ENCODE measurements at regions not wholly inside any gene's neighbourhood (a gene's known extent, or its start where the extent isn't known, plus 50 kb on each side); places are given as distances from the start of the nearest gene placed in this dataset.

DNA sequence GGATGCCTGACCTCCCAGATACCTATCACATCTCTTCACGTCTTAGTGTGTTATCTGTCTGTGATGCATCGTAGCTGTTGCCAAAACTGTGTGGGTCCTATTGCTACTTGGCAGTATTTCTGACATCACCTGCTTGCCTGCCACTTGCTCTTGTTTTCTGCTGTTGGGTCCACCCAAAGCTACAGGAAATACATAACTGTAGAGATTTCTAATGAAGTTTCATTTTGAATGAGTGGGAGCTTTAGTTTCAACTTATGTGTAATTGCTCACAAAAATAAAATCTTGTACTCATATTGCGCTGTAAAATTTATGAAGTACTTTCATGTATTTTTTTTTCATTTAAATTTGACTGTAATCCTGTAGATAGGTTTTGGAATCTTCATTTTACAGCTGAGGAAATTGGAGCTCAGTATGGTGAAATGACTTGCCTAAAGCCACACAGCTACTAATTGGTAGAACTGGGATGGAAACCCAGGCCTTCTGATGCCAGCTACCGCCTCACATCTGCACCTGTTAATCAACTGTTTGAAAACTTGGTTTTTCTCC lies 113.6 kb upstream of the MAN1A1 start:
- intact Hi-C loops (cut with micrococcal nuclease; ENCODE audit: unreplicated experiment): no loop called here
- no TSS peak for BruUV-seq (replicated peaks)
- no peaks in the 10 kb centered on the region for H3K9me3 ChIP-seq (ENCODE audit: control insufficient read depth, insufficient read depth, low read depth, low read length)
- H3K4me3 ChIP-seq (ENCODE audit: low read depth in 2 of 2, low read length in 2 of 2): no peak overlapping the region
- in situ Hi-C loops (cut with HindIII; ENCODE audit: low pct_unique_long_range_greater_than_20kb, low sequenced_read_pairs): no loop called here
- H3K27ac ChIP-seq (ENCODE audit: low read length): no peak overlapping the region
- no peaks in the 10 kb centered on the region for H3K4me1 ChIP-seq (ENCODE audit: control insufficient read depth, insufficient read depth, low read length)
- no peaks in the 10 kb centered on the region for H3K27me3 ChIP-seq (ENCODE audit: control insufficient read depth, insufficient read depth, low read length)
- H3K36me3 ChIP-seq (ENCODE audit: control insufficient read depth, insufficient read depth, low read length): no peaks in the 10 kb centered on the region
- DNase-seq (ENCODE audit: low read depth, low spot score): no peak
- TF ChIP-seq TCF7L2 (IDR thresholded peaks at IDR 0.05; ENCODE audit: low read depth, low read length) (no peak), POLR2AphosphoS5 (IDR thresholded peaks at IDR 0.05; ENCODE audit: low read depth, low read length) (no peak), REST (IDR thresholded peaks at IDR 0.05; ENCODE audit: insufficient read depth in 1 of 2, low read depth in 2 of 2, low read length in 1 of 2) (no peak), SIN3A (IDR thresholded peaks at IDR 0.05; ENCODE audit: borderline replicate concordance, insufficient read depth, low read depth, low read length) (no peak)
- TF ChIP-seq, protein P1, sequence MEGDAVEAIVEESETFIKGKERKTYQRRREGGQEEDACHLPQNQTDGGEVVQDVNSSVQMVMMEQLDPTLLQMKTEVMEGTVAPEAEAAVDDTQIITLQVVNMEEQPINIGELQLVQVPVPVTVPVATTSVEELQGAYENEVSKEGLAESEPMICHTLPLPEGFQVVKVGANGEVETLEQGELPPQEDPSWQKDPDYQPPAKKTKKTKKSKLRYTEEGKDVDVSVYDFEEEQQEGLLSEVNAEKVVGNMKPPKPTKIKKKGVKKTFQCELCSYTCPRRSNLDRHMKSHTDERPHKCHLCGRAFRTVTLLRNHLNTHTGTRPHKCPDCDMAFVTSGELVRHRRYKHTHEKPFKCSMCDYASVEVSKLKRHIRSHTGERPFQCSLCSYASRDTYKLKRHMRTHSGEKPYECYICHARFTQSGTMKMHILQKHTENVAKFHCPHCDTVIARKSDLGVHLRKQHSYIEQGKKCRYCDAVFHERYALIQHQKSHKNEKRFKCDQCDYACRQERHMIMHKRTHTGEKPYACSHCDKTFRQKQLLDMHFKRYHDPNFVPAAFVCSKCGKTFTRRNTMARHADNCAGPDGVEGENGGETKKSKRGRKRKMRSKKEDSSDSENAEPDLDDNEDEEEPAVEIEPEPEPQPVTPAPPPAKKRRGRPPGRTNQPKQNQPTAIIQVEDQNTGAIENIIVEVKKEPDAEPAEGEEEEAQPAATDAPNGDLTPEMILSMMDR (IDR thresholded peaks at IDR 0.05): no peak
- ATAC-seq: no peak
- ChIA-PET POLR2A (no interaction called here), CTCF (no interaction called here)

- TF ChIP-seq POLR2AphosphoS5 (IDR thresholded peaks at IDR 0.05; ENCODE audit: low read depth, low read length) (no peak), TCF7L2 (IDR thresholded peaks at IDR 0.05; ENCODE audit: low read depth, low read length) (no peak), SIN3A (IDR thresholded peaks at IDR 0.05; ENCODE audit: borderline replicate concordance, insufficient read depth, low read depth, low read length) (no peak), REST (IDR thresholded peaks at IDR 0.05; ENCODE audit: insufficient read depth in 1 of 2, low read depth in 2 of 2, low read length in 1 of 2) (no peak)
- TF ChIP-seq, protein P1 (IDR thresholded peaks at IDR 0.05): no peak
- Histone ChIP-seq H3K36me3 (ENCODE audit: control insufficient read depth, insufficient read depth, low read length) (no peaks in the 10 kb centered on the region), H3K27me3 (ENCODE audit: control insufficient read depth, insufficient read depth, low read length) (no peaks in the 10 kb centered on the region), H3K4me1 (ENCODE audit: control insufficient read depth, insufficient read depth, low read length) (no peaks in the 10 kb centered on the region), H3K27ac (ENCODE audit: low read length) (no peak overlapping the region), H3K4me3 (ENCODE audit: low read depth in 2 of 2, low read length in 2 of 2) (no peak overlapping the region), H3K9me3 (ENCODE audit: control insufficient read depth, insufficient read depth, low read depth, low read length) (no peaks in the 10 kb centered on the region)
- intact Hi-C loops (cut with micrococcal nuclease; ENCODE audit: unreplicated experiment) (no loop called here), in situ Hi-C loops (cut with HindIII; ENCODE audit: low pct_unique_long_range_greater_than_20kb, low sequenced_read_pairs) (no loop called here)
- no TSS peak for BruUV-seq (replicated peaks)
- POLR2A ChIA-PET: no interaction called here
- CTCF ChIA-PET: no interaction called here
- no peak for DNase-seq (ENCODE audit: low read depth, low spot score)
- ATAC-seq: no peak
Observed at GRCh38 chr6:119461187-119461586, 111.6 kb upstream of the MAN1A1 start.
